GM21576 (cell line): ENCODE measurements at regions not wholly inside any gene's neighbourhood (a gene's known extent, or its start where the extent isn't known, plus 50 kb on each side); places are given as distances from the start of the nearest gene placed in this dataset.
"Not testable (repeated sequence)": the region's sequence is repeated elsewhere in the genome, so short reads cannot be mapped to it uniquely, and the experiment has no call there.

ENCODE experiments used
- ATAC-seq: cut with Tn5 transposase; IDR thresholded peaks from one replicate; pipeline ENCODE4 v1.9.1; 2021; ENCODE audit warnings: mild to moderate bottlenecking, moderate library complexity; ENCODE audit not compliant: unreplicated experiment

- ATAC-seq: no peak
These were observed 395.4 kb downstream of the ZNF804A start for GRCh38 chr2:184993746-184994145.

- ATAC-seq: no peak
These were observed 408.2 kb downstream of the ZNF804A start for GRCh38 chr2:185006481-185006880.

- no peak for ATAC-seq
These were observed 414.3 kb downstream of the ZNF804A start for GRCh38 chr2:185012643-185013042.

- no peak for ATAC-seq
These were observed 415.7 kb downstream of the ZNF804A start for GRCh38 chr2:185014076-185014475.

GRCh38 chr2:185025891-185026290, 427.6 kb downstream of the ZNF804A start:
- ATAC-seq: not testable (repeated sequence)

GRCh38 chr2:185035906-185036305, 437.6 kb downstream of the ZNF804A start:
- ATAC-seq: no peak

GRCh38 chr2:185044323-185044874, 446.1 kb downstream of the ZNF804A start:
- no peak for ATAC-seq

- no peak for ATAC-seq
These were observed 452.5 kb downstream of the ZNF804A start for GRCh38 chr2:185050804-185051203.

- no peak for ATAC-seq
These were observed 465.4 kb downstream of the ZNF804A start for GRCh38 chr2:185063761-185064160.

- ATAC-seq: no peak
These were observed 467.8 kb downstream of the ZNF804A start for GRCh38 chr2:185066128-185066527.

GRCh38 chr2:185069107-185069506, 470.8 kb downstream of the ZNF804A start:
- no peak for ATAC-seq

GRCh38 chr2:185074156-185074555, 475.8 kb downstream of the ZNF804A start:
- no peak for ATAC-seq

- ATAC-seq: no peak
These were observed 484.4 kb downstream of the ZNF804A start for GRCh38 chr2:185082749-185083148.

GRCh38 chr2:185108588-185108987, 510.3 kb downstream of the ZNF804A start:
- no peak for ATAC-seq

- ATAC-seq: no peak
These were observed 529.1 kb downstream of the ZNF804A start for GRCh38 chr2:185127412-185127811.

- ATAC-seq: no peak
These were observed 530.0 kb downstream of the ZNF804A start for GRCh38 chr2:185128346-185128745.

GRCh38 chr2:185128996-185129395, 530.7 kb downstream of the ZNF804A start:
- ATAC-seq: no peak

- ATAC-seq: no peak
These were observed 532.4 kb downstream of the ZNF804A start for GRCh38 chr2:185130685-185131084.

GRCh38 chr2:185132501-185133041, 534.2 kb downstream of the ZNF804A start:
- ATAC-seq: no peak

- ATAC-seq: no peak
These were observed 539.4 kb downstream of the ZNF804A start for GRCh38 chr2:185137700-185138099.

- no peak for ATAC-seq
These were observed 544.3 kb downstream of the ZNF804A start for GRCh38 chr2:185142677-185143076.

- no peak for ATAC-seq
These were observed 546.0 kb downstream of the ZNF804A start for GRCh38 chr2:185144159-185144919.
